Progenitor cell of endocrine pancreas (in vitro differentiated cells): ENCODE measurements at regions not wholly inside any gene's neighbourhood (a gene's known extent, or its start where the extent isn't known, plus 50 kb on each side); places are given as distances from the start of the nearest gene placed in this dataset.
"Not testable (repeated sequence)": the region's sequence is repeated elsewhere in the genome, so short reads cannot be mapped to it uniquely, and the experiment has no call there.

Experiments
- DNase-seq: peaks from one replicate; pipeline ENCODE4 v3.0.0; 2021; ENCODE audit warnings: low spot score; ENCODE audit not compliant: unreplicated experiment
- H3K27ac Mint-ChIP-seq: 2 replicates; pipeline ENCODE4 v1.8.0; 2021; ENCODE audit warnings: mild to moderate bottlenecking, moderate library complexity, mixed read lengths
- H3K27me3 Mint-ChIP-seq: 2 replicates; pipeline ENCODE4 v1.8.0; 2021; ENCODE audit warnings: mixed read lengths
- H3K36me3 Mint-ChIP-seq: 2 replicates; pipeline ENCODE4 v1.8.0; 2022; ENCODE audit warnings: mixed read lengths; ENCODE audit not compliant: insufficient read depth
- H3K4me1 Mint-ChIP-seq: 2 replicates; pipeline ENCODE4 v1.8.0; 2021; ENCODE audit warnings: low read depth, mixed read lengths
- H3K4me3 Mint-ChIP-seq: 2 replicates; pipeline ENCODE4 v1.8.0; 2021; ENCODE audit warnings: low read depth, mild to moderate bottlenecking, moderate library complexity, mixed read lengths
- H3K9me3 Mint-ChIP-seq: 2 replicates; pipeline ENCODE4 v1.8.0; 2021; ENCODE audit warnings: low read depth, mixed read lengths
- TF ChIP-seq, protein P1 (sequence below): fragments of 200-600 bp; sonication (generic); IDR thresholded peaks from one replicate; pipeline ENCODE4 v1.5.0; 2021; ENCODE audit warnings: antibody characterized with exemption, mild to moderate bottlenecking; ENCODE audit not compliant: unreplicated experiment

GRCh38 chr20:54909702-54910101, 434.3 kb downstream of the DOK5 start:
- no peaks in the 10 kb centered on the region for H3K27me3 Mint-ChIP-seq
- H3K9me3 Mint-ChIP-seq, result peaks cover 12% of the 10 kb centered on the region
- no peaks in the 10 kb centered on the region for H3K4me1 Mint-ChIP-seq
- no peak for DNase-seq
- H3K4me3 Mint-ChIP-seq, result no peak overlapping the region
- H3K36me3 Mint-ChIP-seq, result no peaks in the 10 kb centered on the region
- H3K27ac Mint-ChIP-seq, result no peak overlapping the region
- TF ChIP-seq, protein P1, sequence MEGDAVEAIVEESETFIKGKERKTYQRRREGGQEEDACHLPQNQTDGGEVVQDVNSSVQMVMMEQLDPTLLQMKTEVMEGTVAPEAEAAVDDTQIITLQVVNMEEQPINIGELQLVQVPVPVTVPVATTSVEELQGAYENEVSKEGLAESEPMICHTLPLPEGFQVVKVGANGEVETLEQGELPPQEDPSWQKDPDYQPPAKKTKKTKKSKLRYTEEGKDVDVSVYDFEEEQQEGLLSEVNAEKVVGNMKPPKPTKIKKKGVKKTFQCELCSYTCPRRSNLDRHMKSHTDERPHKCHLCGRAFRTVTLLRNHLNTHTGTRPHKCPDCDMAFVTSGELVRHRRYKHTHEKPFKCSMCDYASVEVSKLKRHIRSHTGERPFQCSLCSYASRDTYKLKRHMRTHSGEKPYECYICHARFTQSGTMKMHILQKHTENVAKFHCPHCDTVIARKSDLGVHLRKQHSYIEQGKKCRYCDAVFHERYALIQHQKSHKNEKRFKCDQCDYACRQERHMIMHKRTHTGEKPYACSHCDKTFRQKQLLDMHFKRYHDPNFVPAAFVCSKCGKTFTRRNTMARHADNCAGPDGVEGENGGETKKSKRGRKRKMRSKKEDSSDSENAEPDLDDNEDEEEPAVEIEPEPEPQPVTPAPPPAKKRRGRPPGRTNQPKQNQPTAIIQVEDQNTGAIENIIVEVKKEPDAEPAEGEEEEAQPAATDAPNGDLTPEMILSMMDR, result no peak

DNA sequence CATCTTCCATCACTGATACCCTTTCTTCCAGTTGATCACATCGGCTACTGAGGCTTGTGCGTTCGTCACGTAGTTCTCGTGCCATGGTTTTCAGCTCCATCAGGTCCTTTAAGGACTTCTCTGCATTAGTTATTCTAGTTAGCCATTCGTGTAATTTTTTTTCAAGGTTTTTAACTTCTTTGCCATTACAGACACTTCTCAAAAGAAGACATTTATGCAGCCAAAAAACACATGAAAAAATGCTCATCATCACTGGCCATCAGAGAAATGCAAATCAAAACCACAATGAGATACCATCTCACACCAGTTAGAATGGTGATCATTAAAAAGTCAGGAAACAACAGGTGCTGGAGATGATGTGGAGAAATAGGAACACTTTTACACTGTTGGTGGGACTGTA, 430.7 kb downstream of the DOK5 start:
- not testable (repeated sequence) for H3K36me3 Mint-ChIP-seq, DNase-seq, H3K27me3 Mint-ChIP-seq, H3K4me3 Mint-ChIP-seq, H3K27ac Mint-ChIP-seq, H3K4me1 Mint-ChIP-seq
- peaks cover 21% of the 10 kb centered on the region for H3K9me3 Mint-ChIP-seq

GRCh38 chr20:54897787-54898186, 422.4 kb downstream of the DOK5 start:
- H3K27ac Mint-ChIP-seq, result no peak overlapping the region
- H3K4me3 Mint-ChIP-seq, result no peak overlapping the region
- H3K36me3 Mint-ChIP-seq, result no peaks in the 10 kb centered on the region
- peaks cover 8% of the 10 kb centered on the region for H3K9me3 Mint-ChIP-seq
- TF ChIP-seq, protein P1, result no peak
- no peaks in the 10 kb centered on the region for H3K27me3 Mint-ChIP-seq
- H3K4me1 Mint-ChIP-seq, result no peaks in the 10 kb centered on the region
- DNase-seq, result no peak

- no peaks in the 10 kb centered on the region for H3K36me3 Mint-ChIP-seq
- H3K4me3 Mint-ChIP-seq, result no peak overlapping the region
- TF ChIP-seq, protein P1, result no peak
- no peaks in the 10 kb centered on the region for H3K4me1 Mint-ChIP-seq
- H3K27ac Mint-ChIP-seq, result no peak overlapping the region
- H3K27me3 Mint-ChIP-seq, result no peaks in the 10 kb centered on the region
- DNase-seq, result no peak
- H3K9me3 Mint-ChIP-seq, result no peaks in the 10 kb centered on the region
These were observed 416.5 kb downstream of the DOK5 start for GRCh38 chr20:54891907-54892306.

- Mint-ChIP-seq H3K9me3 (peaks cover 3% of the 10 kb centered on the region), H3K4me3 (no peak overlapping the region), H3K27me3 (no peaks in the 10 kb centered on the region), H3K27ac (no peak overlapping the region), H3K36me3 (no peaks in the 10 kb centered on the region), H3K4me1 (no peaks in the 10 kb centered on the region)
- no peak for DNase-seq
- TF ChIP-seq, protein P1, result no peak
These were observed 404.0 kb downstream of the DOK5 start for GRCh38 chr20:54879393-54879792.

DNA sequence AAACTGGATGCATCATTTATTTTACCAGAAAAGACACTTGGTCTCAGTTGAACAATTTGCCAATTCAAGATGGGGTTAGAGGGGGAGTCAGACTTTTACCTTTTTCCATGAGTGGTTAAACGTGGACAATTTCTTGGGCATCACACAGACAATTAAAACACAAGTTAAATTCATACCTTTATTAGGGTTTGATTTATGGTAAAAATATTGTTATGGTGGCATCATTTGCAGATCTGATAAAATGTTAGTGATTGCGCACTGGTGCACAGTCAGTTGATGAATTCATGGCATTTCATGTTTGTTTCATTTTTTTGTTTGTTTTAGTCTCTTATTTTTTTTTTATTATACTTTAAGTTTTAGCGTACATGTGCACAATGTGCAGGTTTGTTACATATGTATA, 399.9 kb downstream of the DOK5 start:
- no peak overlapping the region for H3K4me3 Mint-ChIP-seq
- H3K27ac Mint-ChIP-seq, result no peak overlapping the region
- TF ChIP-seq, protein P1, result no peak
- H3K27me3 Mint-ChIP-seq, result no peaks in the 10 kb centered on the region
- DNase-seq, result no peak
- peaks cover 3% of the 10 kb centered on the region for H3K9me3 Mint-ChIP-seq
- no peaks in the 10 kb centered on the region for H3K4me1 Mint-ChIP-seq
- H3K36me3 Mint-ChIP-seq, result no peaks in the 10 kb centered on the region
